ENCODE measurements at regions not wholly inside any gene's neighbourhood (a gene's known extent, or its start where the extent isn't known, plus 50 kb on each side); places are given as distances from the start of the nearest gene placed in this dataset.

GRCh38 chr6:137552809-137553208, 58.6 kb upstream of the OLIG3 start (continued):
- no peak for TF ChIP-seq CUX1 (IDR thresholded peaks at IDR 0.05; ENCODE audit: insufficient replicate concordance, low read depth, low read length)
- TF ChIP-seq PKNOX1 (IDR thresholded peaks at IDR 0.05): no peak
- TF ChIP-seq STAT1 (conservative IDR thresholded peaks at IDR 0.05): no peak
- TF ChIP-seq YBX1 (IDR thresholded peaks at IDR 0.05): no peak
- no peak for TF ChIP-seq RAD51 (IDR thresholded peaks at IDR 0.05)
- TF ChIP-seq E2F8 (IDR thresholded peaks at IDR 0.05; ENCODE audit: low read depth, partially characterized antibody): no peak
- TF ChIP-seq EED (IDR thresholded peaks at IDR 0.05; ENCODE audit: low read depth): no peak
